ENCODE measurements at regions not wholly inside any gene's neighbourhood (a gene's known extent, or its start where the extent isn't known, plus 50 kb on each side); places are given as distances from the start of the nearest gene placed in this dataset.

GRCh38 chrX:75892749-75893148 is 107.7 kb upstream of the MAGEE2 start:
- TF ChIP-seq CTCF (conservative IDR thresholded peaks at IDR 0.05), result no peak
- no peak for TF ChIP-seq EZH2 (IDR thresholded peaks at IDR 0.05; ENCODE audit: low read depth)
